GM18858 (cell line): ENCODE measurements at regions not wholly inside any gene's neighbourhood (a gene's known extent, or its start where the extent isn't known, plus 50 kb on each side); places are given as distances from the start of the nearest gene placed in this dataset.
A peak's percentile ranks its signal among the peaks of the same experiment; 100 is the strongest.

Experiments used
- ATAC-seq: cut with Tn5 transposase; IDR thresholded peaks from one replicate; pipeline ENCODE4 v1.9.1; 2021; ENCODE audit not compliant: unreplicated experiment

- no peak for ATAC-seq
Measured at GRCh38 chr1:81446000-81446669, 354.6 kb upstream of the ADGRL2 start.

- ATAC-seq = no peak
Measured at GRCh38 chr1:81443288-81443687, 357.4 kb upstream of the ADGRL2 start.

- ATAC-seq = peak; percentile 53
Measured at GRCh38 chr1:81439046-81439823, 361.5 kb upstream of the ADGRL2 start.

- peak; percentile 75 for ATAC-seq
Measured at GRCh38 chr1:81437649-81438048, 363.1 kb upstream of the ADGRL2 start.

- no peak for ATAC-seq
Measured at GRCh38 chr1:81437213-81437612, 363.5 kb upstream of the ADGRL2 start.

GRCh38 chr1:81435175-81435574, 365.6 kb upstream of the ADGRL2 start:
- no peak for ATAC-seq

GRCh38 chr1:81433676-81434075, 367.1 kb upstream of the ADGRL2 start:
- ATAC-seq = no peak

- no peak for ATAC-seq
Measured at GRCh38 chr1:81432654-81433109, 368.1 kb upstream of the ADGRL2 start.

GRCh38 chr1:81432059-81432458, 368.7 kb upstream of the ADGRL2 start:
- no peak for ATAC-seq

GRCh38 chr1:81431624-81432000, 369.1 kb upstream of the ADGRL2 start:
- ATAC-seq = no peak

GRCh38 chr1:81430955-81431623, 369.6 kb upstream of the ADGRL2 start:
- peak; percentile 50 for ATAC-seq

GRCh38 chr1:81430236-81430938, 370.3 kb upstream of the ADGRL2 start:
- no peak for ATAC-seq

- ATAC-seq = no peak
Measured at GRCh38 chr1:81428998-81429397, 371.7 kb upstream of the ADGRL2 start.

GRCh38 chr1:81424816-81425215, 375.9 kb upstream of the ADGRL2 start:
- ATAC-seq = no peak

- ATAC-seq = no peak
Measured at GRCh38 chr1:81424061-81424460, 376.7 kb upstream of the ADGRL2 start.

GRCh38 chr1:81420760-81421159, 380.0 kb upstream of the ADGRL2 start:
- ATAC-seq = peak; percentile 90

- ATAC-seq = peak; percentile 89
Measured at GRCh38 chr1:81414488-81415015, 386.2 kb upstream of the ADGRL2 start.

- no peak for ATAC-seq
Measured at GRCh38 chr1:81412954-81413353, 387.8 kb upstream of the ADGRL2 start.

GRCh38 chr1:81410941-81411340, 389.8 kb upstream of the ADGRL2 start:
- ATAC-seq = no peak

GRCh38 chr1:81410351-81410750, 390.4 kb upstream of the ADGRL2 start:
- no peak for ATAC-seq

GRCh38 chr1:81409780-81410274, 390.9 kb upstream of the ADGRL2 start:
- no peak for ATAC-seq
